Prostate gland (tissue), 2 donors: ENCODE measurements at regions not wholly inside any gene's neighbourhood (a gene's known extent, or its start where the extent isn't known, plus 50 kb on each side); places are given as distances from the start of the nearest gene placed in this dataset.

Experiments
- CTCF ChIP-seq, 4 experiments: fragments of 200-600 bp in 2 of 4; fragments of 450-650 bp in 2 of 4; sonication (generic) in 2 of 4; IDR thresholded peaks; 1 replicate in 3 of 4; 2 replicates in 1 of 4; pipeline ENCODE4 v1.5.1; 2016 to 2019; ENCODE audit warnings: antibody characterized with exemption in 4 of 4, mild to moderate bottlenecking in 2 of 4, moderate library complexity in 2 of 4
- POLR2A ChIP-seq: fragments of 450-650 bp; IDR thresholded peaks from one replicate; pipeline ENCODE4 v1.6.1; 2016; ENCODE audit warnings: antibody characterized with exemption, mild to moderate bottlenecking
- POLR2AphosphoS5 ChIP-seq: sonication (generic); formaldehyde crosslinking; IDR thresholded peaks from one replicate; pipeline ENCODE4 v1.6.1; 2017; ENCODE audit warnings: antibody characterized with exemption

- no peak for TF ChIP-seq CTCF (IDR thresholded peaks at IDR 0.05)
- TF ChIP-seq POLR2AphosphoS5: no peak
- TF ChIP-seq POLR2A: no peak
These were observed 221.2 kb downstream of the ADRA2A start for GRCh38 chr10:111298031-111298430.
